GM13977 (cell line): ENCODE measurements at regions not wholly inside any gene's neighbourhood (a gene's known extent, or its start where the extent isn't known, plus 50 kb on each side); places are given as distances from the start of the nearest gene placed in this dataset.
"Not testable (repeated sequence)": the region's sequence is repeated elsewhere in the genome, so short reads cannot be mapped to it uniquely, and the experiment has no call there.

ENCODE experiments used
- DNase-seq: peaks from one replicate; pipeline ENCODE4 v3.0.0; 2012; ENCODE audit warnings: low spot score
- CTCF ChIP-seq: IDR thresholded peaks from 2 replicates; pipeline ENCODE4 v1.5.1; 2012; ENCODE audit warnings: mild to moderate bottlenecking, control low read depth; ENCODE audit not compliant: insufficient read depth; ENCODE audit errors: extremely low read depth, missing control alignments
- in situ Hi-C: fragments of 300-500 bp; cut with MboI; formaldehyde crosslinking; loops from one replicate; pipeline ENCODE4 v1.12.0; 2022; ENCODE audit warnings: low sequenced_read_pairs, low pct_unique_long_range_greater_than_20kb, mixed read lengths, inconsistent platforms; ENCODE audit not compliant: unreplicated experiment

DNA sequence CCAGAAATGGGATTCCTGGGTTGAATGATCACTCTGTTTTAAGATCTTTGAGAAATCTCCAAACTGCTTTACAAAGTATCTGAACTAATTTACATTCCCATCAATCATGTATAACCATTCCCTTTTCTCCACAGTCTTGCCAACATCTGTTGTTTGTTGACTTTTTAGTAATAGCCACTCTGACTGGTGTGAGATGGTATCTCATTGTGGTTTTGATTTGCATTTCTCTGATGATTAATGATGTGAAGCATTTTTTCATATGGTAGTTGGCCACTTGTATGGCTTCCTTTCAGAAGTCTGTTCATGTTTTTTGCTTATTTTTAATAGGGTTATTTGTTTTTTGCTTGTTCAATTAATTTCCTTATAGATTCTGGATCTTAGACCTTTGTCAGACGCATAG, 211.8 kb upstream of the AVPR1A start:
- no peak for TF ChIP-seq CTCF
- no peak for DNase-seq
- in situ Hi-C loops: no loop called here

DNA sequence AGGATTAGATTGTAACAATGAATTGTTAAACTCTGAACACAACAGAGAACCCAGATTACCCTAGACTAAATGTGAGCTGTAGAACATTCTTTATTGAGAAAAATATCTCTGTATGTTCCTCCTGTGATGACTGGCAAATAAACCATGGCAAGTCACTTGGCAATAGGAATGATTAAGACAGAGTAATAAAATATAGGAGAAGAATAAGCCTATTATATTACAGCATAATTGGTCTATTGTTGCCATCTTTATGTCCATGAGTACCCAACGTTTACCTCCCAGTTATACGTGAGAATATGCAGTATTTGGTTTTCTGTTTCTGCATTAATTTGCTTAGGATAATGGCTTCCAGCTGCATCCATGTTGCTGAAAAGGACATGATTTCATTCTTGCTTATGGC, 211.2 kb upstream of the AVPR1A start:
- in situ Hi-C loops: no loop called here
- DNase-seq: no peak
- TF ChIP-seq CTCF: no peak

DNA sequence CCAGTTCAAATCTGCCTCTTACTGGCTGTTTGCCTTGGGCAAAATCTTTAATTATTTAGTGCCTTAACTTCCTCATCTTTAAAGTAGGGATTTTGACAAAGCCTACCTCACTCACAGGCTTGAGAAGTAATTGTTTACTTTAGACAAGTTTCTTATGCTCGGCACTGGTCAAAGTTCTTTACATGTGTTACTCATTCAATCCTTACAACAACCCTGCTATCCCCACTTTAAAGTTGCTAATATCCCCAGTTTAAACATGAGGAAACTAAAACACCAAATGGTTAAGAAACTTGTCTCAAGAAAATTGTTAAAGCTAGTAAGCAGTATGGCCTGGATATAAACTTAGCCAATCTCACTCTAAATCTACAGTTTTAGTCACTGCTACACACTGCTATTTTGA, 204.0 kb upstream of the AVPR1A start:
- DNase-seq: no peak
- in situ Hi-C loops: no loop called here
- TF ChIP-seq CTCF: no peak

- in situ Hi-C loops: no loop called here
- no peak for TF ChIP-seq CTCF
- DNase-seq: no peak
These were observed 202.6 kb upstream of the AVPR1A start for GRCh38 chr12:63353559-63353958.

GRCh38 chr12:63351370-63351769, 200.4 kb upstream of the AVPR1A start:
- DNase-seq: no peak
- TF ChIP-seq CTCF: no peak
- in situ Hi-C loops: no loop called here

DNA sequence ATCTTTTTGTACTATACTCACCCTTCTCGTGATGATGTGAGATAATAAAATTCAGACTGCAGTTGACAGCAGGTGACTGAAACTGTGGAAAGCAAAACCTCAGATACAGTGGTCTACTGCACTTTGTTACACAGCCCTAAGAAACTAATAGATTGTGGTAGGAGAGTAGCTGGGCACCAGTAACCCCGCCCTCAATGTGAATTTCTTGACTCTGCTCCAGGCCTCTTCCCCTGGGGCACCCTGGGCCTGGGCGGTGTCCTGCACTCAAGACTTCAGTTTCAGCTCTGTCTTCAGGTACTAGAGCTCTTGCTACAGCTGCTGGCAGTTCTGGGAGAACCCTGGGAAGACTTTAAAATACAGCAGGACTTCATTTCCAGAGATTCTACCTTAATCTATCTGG, 197.6 kb upstream of the AVPR1A start:
- in situ Hi-C loops: no loop called here
- DNase-seq: no peak
- TF ChIP-seq CTCF: no peak

DNA sequence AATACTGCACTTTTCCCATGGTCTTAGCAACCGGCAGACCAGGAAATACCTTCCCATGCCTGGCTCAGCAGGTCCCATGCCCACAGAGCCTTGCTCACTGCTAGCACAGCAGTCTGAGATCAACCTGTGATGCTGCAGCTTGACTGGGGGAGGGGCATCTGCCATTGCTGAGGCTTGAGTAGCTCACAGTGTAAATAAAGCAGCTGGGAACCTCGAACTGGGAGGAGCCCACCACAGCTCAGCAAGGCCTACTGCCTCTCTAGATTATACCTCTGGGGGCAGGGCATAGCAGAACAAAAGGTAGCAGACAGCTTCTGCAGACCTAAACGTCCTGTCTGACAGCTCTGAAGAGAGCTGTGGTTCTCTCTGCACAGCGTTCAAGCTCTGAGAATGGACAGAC, 186.2 kb upstream of the AVPR1A start:
- DNase-seq, in situ Hi-C loops: not testable (repeated sequence)
